Superior temporal gyrus (tissue), 1 donor: ENCODE measurements at regions not wholly inside any gene's neighbourhood (a gene's known extent, or its start where the extent isn't known, plus 50 kb on each side); places are given as distances from the start of the nearest gene placed in this dataset.
A peak's percentile ranks its signal among the peaks of the same experiment; 100 is the strongest.

Experiments used
- DNase-seq: peaks from one replicate; pipeline ENCODE4 v3.0.0-alpha.2; 2016; ENCODE audit errors: extremely low spot score

GRCh38 chr4:11604821-11605220 lies 176.1 kb upstream of the HS3ST1 start:
- DNase-seq: no peak

- no peak for DNase-seq
Observed at GRCh38 chr4:11603591-11604194, 175.0 kb upstream of the HS3ST1 start.

- no peak for DNase-seq
Observed at GRCh38 chr4:11602606-11603340, 174.1 kb upstream of the HS3ST1 start.

GRCh38 chr4:11599064-11599463 lies 170.4 kb upstream of the HS3ST1 start:
- no peak for DNase-seq

GRCh38 chr4:11598591-11598990 lies 169.9 kb upstream of the HS3ST1 start:
- DNase-seq: no peak

- DNase-seq: no peak
Observed at GRCh38 chr4:11597506-11597905, 168.8 kb upstream of the HS3ST1 start.

GRCh38 chr4:11596989-11597388 lies 168.3 kb upstream of the HS3ST1 start:
- DNase-seq: no peak

- DNase-seq: peak; percentile 47
Observed at GRCh38 chr4:11593576-11594116, 165.0 kb upstream of the HS3ST1 start.

GRCh38 chr4:11592276-11592675 lies 163.6 kb upstream of the HS3ST1 start:
- DNase-seq: no peak

GRCh38 chr4:11590132-11590531 lies 161.4 kb upstream of the HS3ST1 start:
- no peak for DNase-seq

- no peak for DNase-seq
Observed at GRCh38 chr4:11589676-11590075, 161.0 kb upstream of the HS3ST1 start.

- no peak for DNase-seq
Observed at GRCh38 chr4:11587797-11588196, 159.1 kb upstream of the HS3ST1 start.

- peak; percentile 69 for DNase-seq
Observed at GRCh38 chr4:11585506-11585905, 156.8 kb upstream of the HS3ST1 start.

GRCh38 chr4:11568511-11568910 lies 139.8 kb upstream of the HS3ST1 start:
- DNase-seq: no peak

GRCh38 chr4:11566444-11567022 lies 137.8 kb upstream of the HS3ST1 start:
- DNase-seq: no peak

GRCh38 chr4:11565899-11566298 lies 137.2 kb upstream of the HS3ST1 start:
- no peak for DNase-seq

GRCh38 chr4:11565213-11565612 lies 136.5 kb upstream of the HS3ST1 start:
- no peak for DNase-seq

- no peak for DNase-seq
Observed at GRCh38 chr4:11564021-11564420, 135.3 kb upstream of the HS3ST1 start.

GRCh38 chr4:11549525-11549924 lies 120.8 kb upstream of the HS3ST1 start:
- DNase-seq: no peak

- no peak for DNase-seq
Observed at GRCh38 chr4:11548597-11549082, 119.9 kb upstream of the HS3ST1 start.

GRCh38 chr4:11546391-11547175 lies 117.9 kb upstream of the HS3ST1 start:
- DNase-seq: no peak

- DNase-seq: no peak
Observed at GRCh38 chr4:11545651-11546050, 117.0 kb upstream of the HS3ST1 start.
